GM18520 (cell line): ENCODE measurements at regions not wholly inside any gene's neighbourhood (a gene's known extent, or its start where the extent isn't known, plus 50 kb on each side); places are given as distances from the start of the nearest gene placed in this dataset.
"Not testable (repeated sequence)": the region's sequence is repeated elsewhere in the genome, so short reads cannot be mapped to it uniquely, and the experiment has no call there.

Source experiments
- ATAC-seq: cut with Tn5 transposase; IDR thresholded peaks from one replicate; pipeline ENCODE4 v1.9.1; 2021; ENCODE audit not compliant: unreplicated experiment

DNA sequence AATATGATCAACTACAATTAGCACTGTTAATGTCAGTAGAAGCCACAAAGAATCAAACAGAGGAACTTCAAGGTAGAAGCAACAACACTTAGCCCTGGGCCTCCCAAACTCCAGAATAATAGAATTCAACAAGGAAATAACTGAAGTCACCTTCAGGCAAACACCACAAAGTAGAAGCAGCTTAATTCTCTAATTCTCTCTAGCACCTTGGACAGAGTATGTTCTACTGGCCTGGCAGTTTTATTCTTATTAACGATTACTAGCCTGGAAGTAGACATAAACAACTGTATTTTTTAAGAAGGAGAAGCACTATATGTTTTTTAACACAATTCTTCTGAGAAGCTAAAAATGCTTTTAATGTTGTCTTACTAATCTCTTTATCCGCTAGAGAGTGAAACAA, 911.9 kb downstream of the DTWD2 start:
- ATAC-seq, result no peak

DNA sequence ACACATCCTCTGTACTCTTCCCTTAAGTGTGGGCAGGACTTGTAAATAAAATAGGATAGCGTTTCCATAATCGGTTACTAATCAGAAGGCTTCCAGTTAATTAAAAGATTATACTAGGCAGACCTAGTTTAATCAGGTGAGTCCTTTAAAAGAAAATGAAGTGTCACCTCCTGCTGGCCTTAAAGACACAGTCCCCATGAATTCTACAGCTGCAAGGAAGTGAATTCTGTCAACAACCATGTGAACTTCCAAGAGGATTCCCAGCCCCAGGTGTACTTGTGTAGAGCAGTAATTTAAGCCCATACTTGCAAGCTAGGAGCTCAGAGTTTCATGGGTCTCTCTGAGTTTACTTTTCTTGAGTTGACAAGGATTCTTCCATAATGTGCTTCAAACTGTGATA, 918.3 kb downstream of the DTWD2 start:
- ATAC-seq, result no peak

DNA sequence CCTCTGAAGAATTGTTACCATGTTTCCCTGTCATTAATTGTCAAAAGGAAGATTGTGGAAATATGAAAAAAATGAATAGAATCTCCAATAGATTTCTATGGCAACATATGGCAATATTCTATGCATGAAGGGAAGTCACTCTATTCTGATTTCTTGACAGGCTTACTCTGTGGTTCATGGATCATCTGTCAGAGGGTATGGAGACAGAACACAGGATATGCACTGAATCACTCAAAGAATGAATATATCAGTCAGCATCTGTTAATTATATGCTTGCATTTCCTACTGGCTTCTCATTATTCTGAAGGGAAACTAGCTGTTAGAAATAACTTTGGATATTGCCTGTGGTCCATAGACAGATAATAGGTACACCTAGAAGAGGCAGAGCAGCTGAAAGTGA, 918.9 kb downstream of the DTWD2 start:
- ATAC-seq, result no peak

DNA sequence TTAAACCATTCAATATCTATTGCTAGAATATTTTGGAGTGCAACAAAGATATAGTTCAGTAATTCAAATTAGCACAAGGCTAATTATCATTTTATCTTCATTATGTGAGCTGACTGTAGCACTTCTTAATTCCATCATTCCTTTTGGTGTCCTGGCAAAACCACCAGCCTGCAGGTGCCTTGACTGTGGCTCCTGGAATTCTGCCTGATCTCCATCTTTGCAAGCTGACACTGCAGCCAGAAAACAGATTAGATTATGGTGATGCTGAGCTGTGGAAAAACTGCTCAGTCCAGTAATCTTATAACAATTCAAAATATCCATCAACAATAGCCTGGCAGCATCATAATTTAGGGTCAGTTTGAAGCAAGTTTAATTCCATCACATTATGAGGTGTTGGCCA, 919.5 kb downstream of the DTWD2 start:
- ATAC-seq, result no peak

DNA sequence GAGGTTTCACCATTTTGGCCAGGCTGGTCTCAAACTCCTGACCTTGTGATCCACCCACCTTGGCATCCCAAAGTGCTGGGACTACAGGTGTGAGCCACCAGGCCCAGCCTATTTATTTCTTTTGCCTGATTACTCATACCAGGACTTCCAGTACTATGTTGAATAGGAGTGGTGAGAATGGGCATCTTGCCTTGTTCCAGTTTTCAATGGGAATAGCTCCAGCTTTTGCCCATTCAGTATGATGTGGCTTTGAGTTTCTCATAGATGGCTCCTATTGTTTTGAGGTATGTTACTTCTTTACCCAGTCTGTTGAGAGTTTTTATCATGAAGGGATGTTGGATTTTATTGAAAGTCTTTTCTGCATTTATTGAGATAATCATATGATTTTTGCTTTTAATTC, 924.5 kb downstream of the DTWD2 start:
- ATAC-seq, result not testable (repeated sequence)

DNA sequence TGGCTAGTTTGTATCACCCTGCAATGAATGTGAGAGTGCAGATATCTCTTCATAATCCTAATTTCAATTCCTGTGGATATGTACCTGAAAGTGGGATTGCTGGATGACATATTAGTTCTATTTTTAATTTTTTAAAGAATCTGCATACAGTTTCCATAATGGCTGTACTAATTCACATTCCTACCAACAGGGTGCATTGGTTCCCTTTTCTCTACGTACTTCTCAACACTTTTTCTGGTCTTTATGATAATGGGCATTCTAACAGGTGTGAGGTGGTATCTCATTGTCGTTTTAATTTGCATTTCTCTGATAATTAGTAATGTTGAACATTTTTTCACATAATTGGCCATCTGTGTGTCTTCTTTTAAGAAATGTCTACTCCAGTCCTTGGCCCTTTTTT, 927.5 kb downstream of the DTWD2 start:
- ATAC-seq, result no peak

DNA sequence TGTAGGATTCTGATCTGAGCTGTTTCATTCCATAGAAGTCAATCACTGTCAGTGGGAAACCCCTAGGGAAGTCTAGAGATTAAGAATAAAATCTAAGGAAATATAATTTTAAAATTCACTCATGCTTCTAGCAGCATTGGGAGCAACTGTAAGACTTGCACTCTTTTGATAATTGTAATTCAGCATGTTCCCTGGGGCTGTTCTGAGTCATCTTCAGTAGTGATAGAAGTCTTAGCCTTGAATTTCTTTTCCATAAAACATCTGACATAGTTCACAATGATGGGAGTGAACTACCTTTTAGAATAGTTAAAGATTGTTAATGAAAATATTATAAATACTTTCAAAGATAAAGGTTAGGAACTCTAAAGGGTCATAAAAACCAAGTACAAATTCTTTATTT, 935.8 kb downstream of the DTWD2 start:
- ATAC-seq, result no peak

DNA sequence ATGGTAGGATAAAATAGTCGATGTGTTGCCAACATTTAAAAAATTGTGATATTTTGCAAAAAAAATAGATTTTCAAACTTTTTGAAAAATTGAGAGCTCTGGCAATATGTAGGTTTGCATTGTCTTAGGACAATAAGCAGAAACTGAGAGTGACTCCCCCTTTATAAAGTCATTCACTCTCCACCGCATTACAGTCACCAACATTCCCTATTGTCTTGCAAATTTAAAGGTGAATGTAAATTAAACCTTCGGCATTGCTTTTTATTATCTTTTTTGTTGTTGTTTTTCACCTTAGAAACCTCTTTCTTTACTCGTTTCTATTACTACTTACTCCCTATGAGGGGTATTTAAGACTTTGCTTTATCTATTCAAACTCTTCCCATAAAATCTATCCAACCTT, 944.2 kb downstream of the DTWD2 start:
- no peak for ATAC-seq

DNA sequence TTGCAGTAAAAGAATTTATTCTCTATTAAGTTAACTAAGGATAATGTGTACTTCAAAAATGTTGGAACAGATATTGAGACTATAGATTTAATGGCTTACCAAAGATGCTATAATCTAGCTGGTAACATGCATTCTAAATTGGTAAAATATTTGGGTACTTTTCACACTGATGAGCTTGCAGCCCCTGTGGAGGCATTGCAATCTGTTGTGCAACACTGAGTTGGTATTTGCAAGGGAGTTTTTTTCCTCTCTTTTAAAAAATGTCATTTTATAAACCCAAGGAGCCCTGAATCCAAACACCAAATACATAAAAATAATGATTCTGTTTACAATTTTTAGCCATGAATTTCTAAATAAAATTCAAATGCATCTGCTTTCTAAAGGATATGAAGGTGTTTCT, 944.8 kb downstream of the DTWD2 start:
- no peak for ATAC-seq

DNA sequence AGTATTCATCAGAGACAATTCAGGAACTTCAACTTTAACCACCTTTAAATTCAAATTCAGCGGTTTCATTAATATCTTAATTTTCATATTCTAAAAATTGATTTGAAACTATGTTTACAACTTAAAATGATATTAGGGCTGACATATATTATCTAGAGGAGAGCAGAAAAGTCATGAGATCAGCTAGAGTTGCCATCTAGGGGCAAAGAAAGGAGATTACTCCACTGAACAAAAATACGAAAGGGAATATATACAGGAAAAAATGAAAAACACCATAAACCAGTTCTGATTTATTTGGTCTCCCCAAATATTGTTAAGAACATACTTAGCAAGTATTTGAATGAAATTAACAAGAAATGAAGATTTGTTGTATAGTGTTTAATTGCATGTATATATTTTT, 946.3 kb downstream of the DTWD2 start:
- ATAC-seq, result no peak

DNA sequence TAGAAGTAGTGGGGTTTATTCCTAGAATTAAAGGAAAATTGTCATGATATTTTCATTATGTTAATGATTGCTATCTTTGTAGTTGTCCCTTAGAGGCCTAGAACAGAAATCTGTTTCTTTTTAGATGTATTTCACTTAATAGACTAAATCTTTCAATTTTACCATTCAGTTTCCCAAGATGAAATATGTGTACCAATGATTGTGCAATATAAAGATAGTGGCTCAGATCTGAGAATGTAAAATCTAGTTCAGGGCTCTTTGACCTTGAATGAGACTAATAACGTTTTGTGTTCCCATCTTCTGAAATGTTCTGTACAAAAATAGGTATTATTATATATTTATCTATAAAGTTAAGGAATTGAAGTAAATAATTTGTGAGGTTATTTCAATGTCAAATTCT, 947.9 kb downstream of the DTWD2 start:
- no peak for ATAC-seq

DNA sequence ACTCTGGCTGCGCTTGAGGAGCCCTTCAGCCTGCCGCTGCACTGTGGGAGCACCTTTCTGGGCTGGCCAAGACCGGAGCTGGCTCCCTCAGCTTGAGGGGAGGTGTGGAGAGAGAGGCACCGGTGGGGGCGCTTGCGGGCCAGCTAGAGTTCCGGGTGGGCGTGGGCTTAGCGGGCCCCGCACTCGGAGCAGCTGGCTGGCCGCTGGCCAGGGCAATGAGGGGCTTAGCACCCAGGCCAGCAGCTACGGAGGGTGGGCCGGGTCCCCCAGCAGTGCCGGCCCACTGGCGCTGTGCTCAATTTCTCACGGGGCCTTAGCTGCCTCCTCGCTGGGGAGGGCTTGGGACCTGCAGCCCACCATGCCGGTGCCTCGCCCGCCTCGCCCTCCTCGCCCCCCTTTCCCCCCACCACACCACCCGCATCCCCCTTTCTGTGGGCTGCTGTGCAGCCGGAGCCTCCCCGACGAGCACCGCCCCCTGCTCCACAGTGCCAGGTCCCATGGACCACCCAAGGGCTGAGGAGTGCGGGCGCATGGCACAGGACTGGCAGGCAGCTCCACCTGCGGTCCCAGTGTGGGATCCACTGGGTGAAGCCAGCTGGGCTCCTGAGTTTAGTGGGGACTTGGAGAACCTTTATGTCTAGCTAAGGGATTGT, 954.5 kb downstream of the DTWD2 start:
- ATAC-seq, result no peak

DNA sequence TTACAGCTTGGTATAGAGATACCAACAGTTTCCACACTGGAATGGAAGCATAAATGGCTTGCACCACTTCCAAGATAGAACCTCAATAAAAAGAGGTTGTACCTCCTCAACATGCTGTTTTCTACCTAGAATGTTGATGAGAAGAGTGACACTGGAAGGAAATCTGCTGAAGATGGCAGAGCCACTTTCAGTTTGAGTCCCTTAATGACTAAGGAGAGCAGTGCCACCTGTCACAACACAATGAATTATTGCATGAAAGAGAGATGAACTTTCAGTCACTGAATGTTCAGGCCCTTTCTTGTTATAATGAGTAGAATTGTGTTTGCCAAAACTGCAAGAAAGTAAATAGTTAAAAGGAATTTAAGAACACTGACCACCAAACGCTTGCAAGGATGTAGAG, 958.5 kb downstream of the DTWD2 start:
- no peak for ATAC-seq

DNA sequence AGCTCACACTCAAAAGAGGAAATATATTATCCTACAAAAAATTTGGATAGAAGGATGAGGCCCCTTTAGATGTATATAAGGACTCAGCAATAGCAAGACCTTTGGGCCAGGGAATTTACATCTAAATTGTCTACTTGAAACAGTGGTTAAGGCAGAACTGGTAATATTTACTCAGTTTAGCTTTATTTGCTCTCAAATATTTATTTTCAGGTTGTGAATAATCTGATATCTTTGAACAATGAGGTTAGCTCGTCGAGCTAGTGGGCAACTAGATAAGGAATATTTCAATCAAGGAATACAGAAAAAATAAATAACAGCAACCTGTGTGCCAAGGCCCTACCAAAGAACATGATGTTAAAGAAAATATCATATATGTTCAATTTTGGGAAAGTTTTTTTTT, 966.3 kb downstream of the DTWD2 start:
- no peak for ATAC-seq

DNA sequence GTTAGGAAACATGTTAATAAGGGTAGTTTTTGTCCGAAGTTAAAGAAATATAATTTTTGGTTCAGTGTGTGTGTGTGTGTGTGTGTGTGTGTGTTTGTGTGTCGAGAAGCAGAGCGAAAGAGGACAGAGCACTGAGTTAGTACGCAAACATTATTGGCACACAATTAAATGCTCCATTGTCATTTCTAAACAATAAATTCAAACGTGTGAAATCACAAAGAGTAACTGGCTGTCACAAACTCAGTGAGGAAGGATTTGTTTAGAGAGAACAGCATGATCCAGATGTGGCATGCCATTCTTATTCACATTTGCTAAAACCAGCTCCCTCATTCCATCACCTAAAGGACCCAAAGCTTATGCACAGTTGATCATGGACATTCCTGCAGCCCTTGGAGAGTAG, 970.8 kb downstream of the DTWD2 start:
- no peak for ATAC-seq

DNA sequence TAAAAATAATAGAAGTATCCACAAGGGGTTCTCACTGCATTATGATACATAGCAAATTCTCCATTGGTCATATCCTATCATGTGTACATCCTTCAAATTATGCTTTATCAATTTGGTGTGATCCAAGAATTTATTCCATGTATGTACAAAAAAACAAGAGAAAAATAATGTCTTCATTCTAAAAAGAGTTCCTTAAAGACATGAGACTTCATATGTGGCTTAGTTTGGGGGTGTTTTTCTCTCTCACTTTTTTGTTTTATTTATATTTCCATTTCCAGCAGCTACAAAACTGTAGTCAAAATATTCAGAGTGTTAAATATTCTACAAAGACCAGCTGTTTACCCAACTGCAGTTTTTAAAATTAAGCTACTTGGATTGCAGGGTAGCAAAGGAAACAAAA, 972.0 kb downstream of the DTWD2 start:
- ATAC-seq, result no peak

DNA sequence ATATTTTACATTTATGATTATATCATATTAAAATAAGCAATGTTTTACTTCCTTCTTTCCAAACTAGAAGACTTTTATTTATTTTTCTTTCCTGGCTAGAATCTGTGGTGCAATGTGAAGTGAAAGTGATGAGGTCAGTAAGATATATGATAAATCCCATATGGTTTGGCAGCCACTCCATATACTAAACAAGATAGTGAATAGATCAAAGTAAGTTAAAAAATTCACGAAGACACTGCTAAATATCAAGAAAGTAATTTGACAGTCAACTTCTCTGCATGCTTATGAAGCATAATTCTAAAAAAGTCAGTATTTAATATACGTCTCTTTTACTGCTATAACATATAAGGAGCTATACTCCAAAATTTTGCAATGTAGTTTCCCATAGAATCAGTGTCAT, 972.8 kb downstream of the DTWD2 start:
- no peak for ATAC-seq

DNA sequence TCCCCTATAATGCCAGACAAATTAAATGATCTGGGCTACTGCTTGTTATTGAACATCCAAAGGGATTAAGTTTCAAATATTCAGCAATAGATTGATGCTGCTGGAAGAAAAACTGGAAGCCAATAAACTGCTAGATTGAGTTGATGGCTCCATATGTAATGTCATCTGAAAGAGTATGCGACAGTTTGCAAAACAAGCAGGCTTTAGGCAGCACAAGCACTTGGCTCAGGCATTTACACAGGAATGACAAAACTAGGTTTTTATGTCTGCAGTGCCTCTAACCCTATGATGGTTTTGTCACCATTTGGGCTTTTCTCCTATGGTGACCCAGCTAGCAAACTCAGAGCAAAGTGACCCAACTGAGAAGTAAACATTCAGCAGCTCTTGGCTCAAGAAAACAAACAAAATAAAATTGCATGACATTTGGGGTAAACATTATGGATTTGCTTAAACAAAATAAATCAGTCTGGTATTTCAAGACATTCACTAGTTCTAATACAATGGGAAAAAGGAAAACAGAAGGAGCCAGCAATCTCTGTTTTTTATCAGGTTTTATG, 978.5 kb downstream of the DTWD2 start:
- no peak for ATAC-seq

DNA sequence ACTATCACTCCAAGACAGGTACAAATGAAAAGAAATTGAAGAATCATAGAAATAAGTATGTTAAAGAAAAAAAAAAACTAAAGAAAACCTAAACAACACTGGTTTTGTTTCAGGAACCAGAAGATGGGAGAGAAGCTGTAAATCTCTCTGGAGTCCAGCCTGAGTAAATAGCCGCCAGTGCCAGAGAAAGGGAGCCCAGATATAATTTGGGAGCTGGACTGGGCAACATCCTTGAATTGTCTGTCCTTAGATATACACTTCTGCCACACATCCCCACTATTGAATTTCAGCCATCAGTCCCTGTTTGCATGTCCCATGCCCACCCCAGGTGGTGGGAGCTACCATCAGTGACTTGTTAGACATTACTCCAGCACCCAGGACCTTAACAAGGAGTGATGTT, 979.6 kb downstream of the DTWD2 start:
- ATAC-seq, result no peak

DNA sequence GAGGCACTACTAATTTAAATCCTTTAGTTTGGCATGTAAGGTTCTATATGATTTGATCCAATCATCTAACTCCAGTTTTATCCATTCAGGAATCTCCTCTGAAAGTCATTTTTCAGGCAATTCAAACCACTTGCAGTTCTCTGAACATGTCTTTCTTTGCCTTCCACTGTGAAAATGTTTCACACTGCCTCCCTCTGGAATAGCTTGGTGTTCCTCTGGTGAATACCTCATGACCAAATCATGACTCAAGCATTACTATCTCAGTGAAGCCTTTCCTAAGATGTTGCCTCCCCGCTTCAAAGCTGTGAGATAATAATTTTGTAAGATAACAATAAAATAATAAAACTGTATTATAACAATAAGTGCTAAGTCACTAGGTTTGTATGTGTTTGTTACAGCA, 981.1 kb downstream of the DTWD2 start:
- ATAC-seq, result no peak

DNA sequence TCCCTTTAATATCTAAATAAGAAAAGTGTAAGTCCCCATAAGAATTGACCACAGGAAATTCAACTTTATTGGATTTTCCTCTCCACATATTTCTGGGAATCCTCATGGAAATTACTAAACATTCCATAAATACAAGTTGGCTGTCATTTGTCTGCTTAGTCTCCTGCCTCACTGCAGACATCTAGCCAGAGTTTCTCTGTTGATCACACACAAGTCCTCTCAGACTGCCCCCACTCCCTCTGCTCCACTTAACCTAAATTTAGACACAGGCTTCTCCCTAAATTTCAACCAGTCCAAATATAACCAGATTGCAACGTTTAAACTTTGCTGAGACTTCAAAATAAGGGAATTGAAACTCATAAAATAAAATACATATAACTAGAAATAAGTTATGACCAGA, 982.1 kb downstream of the DTWD2 start:
- ATAC-seq, result no peak

DNA sequence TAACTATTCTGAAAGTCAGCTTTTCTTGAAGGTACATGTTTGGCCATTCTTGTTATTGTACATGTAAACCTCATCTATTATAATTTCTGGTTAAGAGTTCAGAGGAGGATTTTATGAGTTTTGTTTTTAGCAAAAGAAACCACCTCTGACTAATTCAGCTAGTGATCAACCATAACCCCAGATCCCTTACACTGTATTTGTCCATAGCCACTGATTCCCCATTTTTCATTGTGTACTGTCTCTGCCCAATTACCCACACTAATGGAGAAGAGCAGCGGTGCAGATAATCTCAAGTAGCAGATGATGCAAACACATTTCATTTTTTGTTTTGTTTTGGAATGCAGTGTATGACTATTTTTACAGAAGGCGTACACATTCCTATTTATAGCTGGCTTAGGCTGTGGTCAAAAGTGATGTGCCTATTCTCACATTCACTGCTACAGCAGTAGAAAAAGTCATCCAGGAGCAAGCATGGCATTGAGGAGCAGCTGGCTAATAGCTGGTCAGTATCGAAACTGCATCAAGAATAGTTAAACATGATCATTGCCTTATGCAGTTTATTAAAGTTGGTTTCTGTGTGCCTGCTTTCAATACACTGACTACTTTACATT, 988.3 kb downstream of the DTWD2 start:
- peak; percentile 66 for ATAC-seq

DNA sequence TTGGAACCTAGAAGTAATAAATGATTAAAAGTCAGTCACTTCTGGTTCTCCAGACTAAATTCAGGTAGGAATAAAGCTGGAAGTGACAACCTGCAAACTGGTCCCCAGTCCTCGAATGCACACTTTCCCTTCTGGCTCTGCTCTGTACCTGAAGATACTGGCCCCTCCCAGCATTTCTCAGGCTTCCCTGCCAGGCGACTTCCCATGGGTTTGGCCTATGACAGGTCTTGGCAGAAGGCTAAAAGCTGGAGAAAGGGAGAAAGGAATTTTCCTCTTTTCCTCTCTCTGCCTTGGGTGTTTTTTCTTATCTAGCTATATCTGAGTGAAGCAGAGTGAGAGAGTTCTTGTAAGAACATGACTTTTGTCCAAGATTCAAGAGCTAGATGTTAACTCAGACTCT, 1005.7 kb downstream of the DTWD2 start:
- no peak for ATAC-seq
